ENCODE measurements at regions not wholly inside any gene's neighbourhood (a gene's known extent, or its start where the extent isn't known, plus 50 kb on each side); places are given as distances from the start of the nearest gene placed in this dataset.

GRCh38 chr20:53731595-53731994, 138.0 kb upstream of the ZNF217 start:
- TF ChIP-seq TCF12 (IDR thresholded peaks at IDR 0.05; ENCODE audit: low read depth) (no peak), FOXM1 (IDR thresholded peaks at IDR 0.05; ENCODE audit: borderline replicate concordance, low read depth) (no peak), EP300 (IDR thresholded peaks at IDR 0.05; ENCODE audit: borderline replicate concordance) (no peak), MAX (IDR thresholded peaks at IDR 0.05) (no peak), YY1 (IDR thresholded peaks at IDR 0.05; ENCODE audit: low read depth) (no peak)

Measured in Ishikawa (cell line).